GM19035 (cell line): ENCODE measurements at regions not wholly inside any gene's neighbourhood (a gene's known extent, or its start where the extent isn't known, plus 50 kb on each side); places are given as distances from the start of the nearest gene placed in this dataset.
"Not testable (repeated sequence)": the region's sequence is repeated elsewhere in the genome, so short reads cannot be mapped to it uniquely, and the experiment has no call there.

Experiments used
- ATAC-seq: cut with Tn5 transposase; IDR thresholded peaks from one replicate; pipeline ENCODE4 v1.9.1; 2021; ENCODE audit not compliant: unreplicated experiment

DNA sequence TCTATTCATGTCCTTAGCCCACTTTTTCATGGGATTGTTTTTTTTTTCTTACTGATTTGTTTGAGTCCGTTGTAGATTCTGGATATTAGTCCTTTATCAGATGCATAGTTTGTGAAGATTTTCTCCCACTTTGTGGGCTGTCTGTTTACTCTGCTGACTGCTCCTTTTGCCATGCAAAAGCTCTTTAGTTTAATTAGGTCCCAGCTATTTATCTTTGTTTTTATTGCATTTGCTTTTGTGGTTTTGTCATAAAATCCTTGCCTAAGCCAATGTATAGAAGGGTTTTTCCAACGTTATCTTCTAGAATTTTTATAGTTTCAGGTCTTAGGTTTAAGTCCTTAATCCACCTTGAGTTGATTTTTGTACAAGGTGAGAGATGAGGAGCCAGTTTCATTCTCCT lies 358.9 kb downstream of the ADAMTS20 start:
- not testable (repeated sequence) for ATAC-seq

- not testable (repeated sequence) for ATAC-seq
Measured at GRCh38 chr12:43192442-43192841, 359.6 kb downstream of the ADAMTS20 start.

DNA sequence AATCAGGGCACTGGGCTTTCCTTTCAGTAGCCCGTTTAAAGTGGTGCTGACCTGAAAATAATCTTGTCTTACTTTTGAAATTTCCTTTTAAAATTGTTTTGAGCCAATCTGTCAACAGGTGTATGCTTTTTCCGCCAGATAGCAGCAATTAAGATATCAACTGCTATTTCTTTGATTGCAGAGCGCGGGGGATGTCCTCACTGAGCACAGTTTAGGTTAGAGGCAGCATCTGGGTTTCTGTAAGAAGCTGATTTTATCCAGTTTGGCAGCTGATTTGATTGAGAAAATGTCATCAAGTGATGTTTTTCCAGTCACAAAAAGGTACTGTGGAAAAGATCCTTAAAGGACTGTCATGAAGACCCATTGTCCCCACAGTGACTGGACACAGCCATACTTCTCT lies 371.8 kb downstream of the ADAMTS20 start:
- no peak for ATAC-seq

DNA sequence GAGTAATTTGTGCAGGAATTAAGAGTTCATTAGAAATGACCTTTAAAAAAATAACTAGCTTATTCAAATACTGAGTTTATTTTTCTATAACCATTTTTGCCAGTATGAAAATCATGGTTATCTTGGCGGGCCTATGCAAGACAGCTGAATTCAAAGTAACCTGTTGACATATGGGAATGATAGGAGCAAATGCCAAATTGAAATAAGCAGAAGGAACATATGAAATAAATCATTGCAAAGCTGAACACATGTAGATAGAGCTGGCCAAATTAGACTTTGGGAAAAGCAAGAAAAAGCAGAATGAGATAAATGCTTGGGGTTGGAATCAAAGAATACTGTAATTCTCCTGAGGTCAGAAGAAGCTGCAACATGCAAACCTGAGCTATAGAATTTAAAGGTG lies 372.5 kb downstream of the ADAMTS20 start:
- no peak for ATAC-seq

GRCh38 chr12:43177276-43177675 lies 374.7 kb downstream of the ADAMTS20 start:
- no peak for ATAC-seq

GRCh38 chr12:43169115-43169681 lies 382.8 kb downstream of the ADAMTS20 start:
- no peak for ATAC-seq

GRCh38 chr12:43167691-43168090 lies 384.3 kb downstream of the ADAMTS20 start:
- no peak for ATAC-seq

- ATAC-seq = no peak
Measured at GRCh38 chr12:43165351-43165750, 386.7 kb downstream of the ADAMTS20 start.

GRCh38 chr12:43162138-43162537 lies 389.9 kb downstream of the ADAMTS20 start:
- no peak for ATAC-seq

DNA sequence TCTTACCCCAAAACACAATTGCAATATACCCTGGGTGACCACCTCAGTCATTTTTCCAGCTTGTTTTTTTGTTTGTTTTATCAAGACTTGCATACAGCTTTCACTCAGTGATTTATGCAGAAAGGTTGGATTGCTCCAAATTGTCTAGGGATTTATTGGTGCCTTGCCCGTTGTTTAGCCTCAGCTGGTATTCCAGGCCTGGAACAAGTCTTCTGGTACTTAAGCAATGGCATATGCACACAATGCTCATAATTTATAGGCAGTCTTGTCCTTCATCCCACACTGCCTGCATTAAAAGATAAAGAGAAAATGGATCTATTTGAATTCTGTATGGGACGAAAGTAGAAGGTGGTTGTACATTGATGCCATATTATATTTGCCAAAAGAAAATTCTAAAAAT lies 392.5 kb downstream of the ADAMTS20 start:
- ATAC-seq = no peak

- ATAC-seq = no peak
Measured at GRCh38 chr12:43158126-43158525, 393.9 kb downstream of the ADAMTS20 start.

- ATAC-seq = no peak
Measured at GRCh38 chr12:43155376-43155775, 396.6 kb downstream of the ADAMTS20 start.

DNA sequence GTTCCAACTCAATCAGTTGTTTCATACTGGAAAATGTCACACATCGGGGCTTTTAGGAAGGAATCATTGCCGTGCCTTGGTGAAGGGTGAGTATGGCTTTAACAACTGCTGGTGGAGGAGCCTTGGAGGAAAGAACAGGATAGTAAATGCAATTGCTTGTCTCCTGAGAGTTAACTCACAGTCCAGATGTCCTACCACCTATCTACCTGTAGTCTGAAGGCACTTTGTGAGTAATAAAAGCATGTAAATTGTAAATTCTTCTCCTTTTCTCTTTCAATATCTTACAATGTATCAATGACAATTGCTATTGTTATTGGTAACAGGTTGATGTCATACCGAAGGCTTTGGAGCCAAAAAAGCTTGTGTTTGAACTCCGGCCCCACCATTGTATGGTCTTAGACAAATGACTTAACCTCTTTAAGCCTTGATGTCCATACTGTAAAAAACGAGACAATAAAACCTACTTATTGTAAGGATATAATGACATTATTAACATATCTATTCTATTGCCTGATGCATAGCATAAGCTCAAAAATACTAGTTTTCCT lies 397.4 kb downstream of the ADAMTS20 start:
- ATAC-seq = no peak

DNA sequence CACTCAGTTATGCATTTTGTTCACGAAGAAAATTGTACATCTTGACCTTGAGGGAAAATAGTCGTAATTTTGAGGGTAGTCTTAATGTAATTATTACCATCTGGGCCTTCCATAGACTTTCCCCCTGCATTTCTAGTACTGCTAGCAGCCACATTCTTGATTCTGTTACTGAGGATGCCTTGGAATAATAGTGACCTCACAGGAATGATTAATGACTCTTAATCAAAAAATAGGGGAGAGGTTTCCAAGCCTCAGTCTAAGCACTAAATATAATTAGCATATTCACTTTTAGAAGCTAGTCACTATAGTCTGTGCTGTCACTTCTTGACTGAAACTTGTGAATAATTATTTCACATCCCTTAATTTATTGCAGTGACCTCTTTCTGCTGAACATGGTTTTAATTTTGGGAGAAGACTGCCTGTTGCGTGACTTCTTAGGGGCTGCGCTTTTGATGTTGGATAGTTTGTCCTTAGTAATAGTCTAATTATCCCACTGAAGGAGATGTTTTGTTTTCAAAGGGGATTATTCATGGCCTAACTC lies 400.5 kb downstream of the ADAMTS20 start:
- no peak for ATAC-seq

DNA sequence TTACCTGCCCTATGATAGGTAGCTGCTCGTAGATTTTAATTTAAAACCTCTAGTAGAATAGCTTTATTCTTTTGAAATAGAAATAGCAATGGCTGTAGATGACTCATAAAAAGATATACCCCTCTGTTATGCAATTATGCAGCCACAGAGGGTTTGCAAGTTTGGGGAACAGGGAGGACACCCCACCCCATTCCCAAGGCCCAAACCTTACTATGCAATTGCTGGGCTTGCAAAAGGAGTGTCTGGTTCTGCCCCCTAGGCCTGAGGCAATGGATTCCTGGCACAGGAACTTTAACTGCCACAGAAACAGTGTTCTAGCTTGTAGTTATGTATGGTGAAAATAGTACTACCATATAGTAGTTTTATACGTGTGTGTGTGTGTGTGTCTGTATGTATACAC lies 403.3 kb downstream of the ADAMTS20 start:
- ATAC-seq = no peak

DNA sequence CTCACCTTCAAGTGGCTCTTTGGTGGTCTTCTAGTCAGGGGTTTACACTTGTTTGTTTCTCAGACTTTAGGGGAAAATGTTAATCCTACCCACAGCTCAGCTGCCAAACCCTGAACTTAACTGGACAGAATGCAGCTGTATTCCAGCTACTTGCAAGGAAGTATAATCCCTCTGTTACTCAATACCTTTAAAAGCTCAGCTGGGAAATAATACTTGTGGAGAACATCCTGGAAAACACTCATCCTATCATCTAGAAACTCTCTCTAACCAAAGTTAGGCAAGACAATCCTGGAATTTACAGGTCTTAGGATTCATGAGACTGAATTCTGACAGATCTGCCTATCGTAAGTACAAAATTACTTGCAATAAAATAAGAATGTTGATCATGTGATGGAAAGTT lies 404.1 kb downstream of the ADAMTS20 start:
- no peak for ATAC-seq

DNA sequence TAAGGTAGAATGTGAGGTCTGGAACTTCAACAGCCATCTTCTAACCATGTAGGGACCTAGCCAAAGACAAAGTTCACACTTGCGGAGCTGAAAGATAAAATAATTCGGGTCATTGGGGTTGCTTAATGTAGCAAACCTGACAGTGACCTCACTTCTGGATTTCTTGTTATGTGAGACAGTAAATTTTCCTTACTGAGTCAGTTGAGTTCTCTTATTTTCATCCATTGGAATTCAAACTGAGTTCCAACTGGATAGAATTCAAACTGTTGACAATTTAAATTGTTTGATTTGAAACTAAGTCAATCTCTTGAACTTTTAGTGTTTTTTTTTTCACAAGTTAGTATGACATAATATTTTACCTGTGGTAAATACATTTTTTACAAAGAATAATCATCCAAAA lies 406.5 kb downstream of the ADAMTS20 start:
- ATAC-seq = no peak

DNA sequence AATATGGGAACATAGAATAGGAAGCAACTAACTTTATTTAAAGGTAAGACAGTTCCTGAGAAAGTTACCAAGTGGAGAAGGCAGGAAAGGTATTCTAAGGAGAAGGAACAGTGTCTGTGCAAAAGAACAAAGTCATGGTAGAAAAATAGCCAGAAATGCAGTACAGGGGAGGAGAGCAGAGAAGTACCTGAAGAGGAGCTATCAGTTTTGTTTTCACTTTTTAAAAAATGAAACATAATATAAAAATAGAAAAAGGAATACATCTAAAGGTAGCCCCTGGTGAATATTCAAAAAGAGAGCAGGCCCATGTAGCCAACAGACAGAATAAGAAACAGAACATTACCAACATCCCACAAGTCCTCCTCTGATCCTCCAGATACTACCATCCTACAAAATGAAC lies 408.7 kb downstream of the ADAMTS20 start:
- no peak for ATAC-seq

GRCh38 chr12:43132291-43132690 lies 419.7 kb downstream of the ADAMTS20 start:
- ATAC-seq = no peak

DNA sequence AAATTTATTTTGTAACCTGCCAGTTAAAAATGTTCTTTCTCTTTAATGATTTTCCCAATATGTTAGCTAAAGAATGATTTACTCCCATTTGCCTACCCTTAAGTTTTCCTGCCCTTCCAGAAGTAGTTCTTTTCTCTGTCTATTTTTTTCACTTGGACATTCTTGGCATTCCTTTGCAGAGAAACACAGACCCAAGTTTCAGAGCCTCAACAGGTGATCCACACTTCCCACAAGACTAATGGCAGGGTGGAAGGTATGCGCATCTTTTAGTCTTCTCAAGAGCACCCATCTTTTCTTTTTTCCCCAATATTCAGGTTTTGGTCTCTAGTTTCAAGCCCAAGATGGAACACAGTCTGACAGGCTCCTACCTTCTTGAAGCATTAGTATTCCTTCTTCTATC lies 420.7 kb downstream of the ADAMTS20 start:
- ATAC-seq = no peak

GRCh38 chr12:43127886-43128549 lies 424.0 kb downstream of the ADAMTS20 start:
- ATAC-seq = no peak

DNA sequence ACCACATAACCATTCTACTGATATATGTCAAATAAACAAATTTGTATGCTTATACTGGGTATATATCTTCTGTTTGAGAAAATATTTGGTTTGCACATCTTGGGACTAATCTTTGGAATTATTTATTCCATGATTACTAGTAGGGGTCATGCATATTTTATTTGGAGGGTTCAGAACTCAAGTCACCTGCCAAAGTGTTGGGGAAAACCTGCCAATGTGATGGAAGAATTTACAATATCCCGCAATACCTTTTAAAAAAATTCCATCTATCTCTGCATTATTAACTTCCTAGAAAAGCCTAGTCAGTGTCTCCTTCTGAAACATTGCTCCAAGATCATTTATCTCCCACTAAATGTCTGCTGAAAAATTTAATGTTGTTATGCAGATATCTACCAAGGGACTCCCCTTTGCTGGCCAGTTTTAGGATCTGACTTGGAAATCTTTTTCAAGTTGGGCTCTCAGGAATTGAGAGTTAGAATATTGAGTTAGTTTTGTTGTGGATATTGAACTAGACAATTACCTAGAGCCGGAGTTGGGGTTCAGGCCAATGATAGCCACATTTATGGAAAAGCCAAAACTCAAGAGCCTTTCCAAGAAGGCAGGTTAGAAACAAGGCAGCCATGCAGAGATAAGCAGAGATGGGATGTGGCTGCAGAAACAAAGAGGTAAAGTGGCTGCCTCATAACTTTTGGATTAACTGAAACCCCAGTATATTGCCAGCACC lies 425.2 kb downstream of the ADAMTS20 start:
- ATAC-seq = no peak
